ENCODE measurements at regions not wholly inside any gene's neighbourhood (a gene's known extent, or its start where the extent isn't known, plus 50 kb on each side); places are given as distances from the start of the nearest gene placed in this dataset.

DNA sequence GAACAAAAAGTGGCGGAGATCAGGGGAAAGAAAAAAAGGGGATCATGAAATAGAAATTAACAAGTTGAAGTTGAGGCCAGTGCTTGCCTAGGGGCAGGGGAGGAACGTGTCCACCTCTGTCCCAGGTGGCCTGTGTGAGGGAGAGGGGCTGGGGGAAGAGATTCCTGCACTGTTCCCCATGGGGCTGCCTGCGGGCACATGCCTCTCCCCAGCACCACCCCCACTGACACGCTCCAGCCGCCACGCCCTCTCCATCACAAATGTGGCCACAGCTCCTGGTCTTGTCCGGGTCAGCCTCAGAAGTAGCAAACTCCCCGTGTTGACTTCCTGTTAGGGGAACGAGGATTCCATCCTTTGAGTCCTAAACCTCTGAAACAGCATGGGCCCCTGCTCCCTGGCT is 161.2 kb downstream of the GLI2 start:
- TF ChIP-seq, protein P1, sequence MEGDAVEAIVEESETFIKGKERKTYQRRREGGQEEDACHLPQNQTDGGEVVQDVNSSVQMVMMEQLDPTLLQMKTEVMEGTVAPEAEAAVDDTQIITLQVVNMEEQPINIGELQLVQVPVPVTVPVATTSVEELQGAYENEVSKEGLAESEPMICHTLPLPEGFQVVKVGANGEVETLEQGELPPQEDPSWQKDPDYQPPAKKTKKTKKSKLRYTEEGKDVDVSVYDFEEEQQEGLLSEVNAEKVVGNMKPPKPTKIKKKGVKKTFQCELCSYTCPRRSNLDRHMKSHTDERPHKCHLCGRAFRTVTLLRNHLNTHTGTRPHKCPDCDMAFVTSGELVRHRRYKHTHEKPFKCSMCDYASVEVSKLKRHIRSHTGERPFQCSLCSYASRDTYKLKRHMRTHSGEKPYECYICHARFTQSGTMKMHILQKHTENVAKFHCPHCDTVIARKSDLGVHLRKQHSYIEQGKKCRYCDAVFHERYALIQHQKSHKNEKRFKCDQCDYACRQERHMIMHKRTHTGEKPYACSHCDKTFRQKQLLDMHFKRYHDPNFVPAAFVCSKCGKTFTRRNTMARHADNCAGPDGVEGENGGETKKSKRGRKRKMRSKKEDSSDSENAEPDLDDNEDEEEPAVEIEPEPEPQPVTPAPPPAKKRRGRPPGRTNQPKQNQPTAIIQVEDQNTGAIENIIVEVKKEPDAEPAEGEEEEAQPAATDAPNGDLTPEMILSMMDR (IDR thresholded peaks at IDR 0.05; ENCODE audit: poor library complexity) = no peak
- TF ChIP-seq EZH2 (IDR thresholded peaks at IDR 0.05; ENCODE audit: borderline replicate concordance) = no peak
